ENCODE measurements at regions not wholly inside any gene's neighbourhood (a gene's known extent, or its start where the extent isn't known, plus 50 kb on each side); places are given as distances from the start of the nearest gene placed in this dataset.

DNA sequence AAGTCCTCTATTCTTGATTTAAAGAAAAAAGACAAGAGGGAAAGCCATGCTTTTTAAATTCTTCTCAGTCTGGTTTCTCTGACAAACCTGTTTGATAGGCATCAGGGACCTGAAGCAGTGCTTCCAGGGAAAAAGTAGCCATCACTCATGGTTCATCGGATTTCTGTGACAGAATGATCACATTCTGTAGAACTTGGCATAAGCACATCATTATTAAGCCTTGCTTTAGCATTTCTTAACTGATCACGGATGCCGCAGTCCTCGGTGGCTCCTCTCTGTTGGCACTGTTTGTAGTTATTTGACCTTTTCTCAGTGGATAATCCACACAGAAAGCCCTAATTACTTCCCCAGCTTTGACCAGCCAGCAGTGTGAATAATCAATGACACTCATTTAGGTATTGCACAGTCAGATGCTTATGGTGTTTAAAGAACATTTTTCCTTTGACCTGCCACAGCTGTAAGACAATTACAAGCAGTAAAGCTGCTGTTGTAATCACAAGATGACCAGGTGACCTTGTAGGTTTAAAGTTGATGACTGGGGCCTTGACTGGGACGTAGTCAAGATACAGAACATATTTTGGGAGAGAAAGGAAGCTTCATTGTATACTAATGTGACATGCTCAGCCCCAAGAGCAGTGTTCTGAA is 64.4 kb upstream of the SKAP2 start:
- TF ChIP-seq, protein P1, sequence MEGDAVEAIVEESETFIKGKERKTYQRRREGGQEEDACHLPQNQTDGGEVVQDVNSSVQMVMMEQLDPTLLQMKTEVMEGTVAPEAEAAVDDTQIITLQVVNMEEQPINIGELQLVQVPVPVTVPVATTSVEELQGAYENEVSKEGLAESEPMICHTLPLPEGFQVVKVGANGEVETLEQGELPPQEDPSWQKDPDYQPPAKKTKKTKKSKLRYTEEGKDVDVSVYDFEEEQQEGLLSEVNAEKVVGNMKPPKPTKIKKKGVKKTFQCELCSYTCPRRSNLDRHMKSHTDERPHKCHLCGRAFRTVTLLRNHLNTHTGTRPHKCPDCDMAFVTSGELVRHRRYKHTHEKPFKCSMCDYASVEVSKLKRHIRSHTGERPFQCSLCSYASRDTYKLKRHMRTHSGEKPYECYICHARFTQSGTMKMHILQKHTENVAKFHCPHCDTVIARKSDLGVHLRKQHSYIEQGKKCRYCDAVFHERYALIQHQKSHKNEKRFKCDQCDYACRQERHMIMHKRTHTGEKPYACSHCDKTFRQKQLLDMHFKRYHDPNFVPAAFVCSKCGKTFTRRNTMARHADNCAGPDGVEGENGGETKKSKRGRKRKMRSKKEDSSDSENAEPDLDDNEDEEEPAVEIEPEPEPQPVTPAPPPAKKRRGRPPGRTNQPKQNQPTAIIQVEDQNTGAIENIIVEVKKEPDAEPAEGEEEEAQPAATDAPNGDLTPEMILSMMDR (IDR thresholded peaks at IDR 0.05), result no peak
- TF ChIP-seq POLR2AphosphoS5 (IDR thresholded peaks at IDR 0.05), result no peak
- TF ChIP-seq POLR2A (IDR thresholded peaks at IDR 0.05), result no peak

Measured in upper lobe of left lung (tissue), 4 donors.